HG03442 (cell line): ENCODE measurements at regions not wholly inside any gene's neighbourhood (a gene's known extent, or its start where the extent isn't known, plus 50 kb on each side); places are given as distances from the start of the nearest gene placed in this dataset.

Experiments
- ATAC-seq: cut with Tn5 transposase; IDR thresholded peaks from one replicate; pipeline ENCODE4 v1.9.1; 2021; ENCODE audit warnings: mild to moderate bottlenecking, moderate library complexity; ENCODE audit not compliant: unreplicated experiment

- no peak for ATAC-seq
Measured at GRCh38 chr11:116644201-116644940, 128.4 kb downstream of the BUD13 start.

- ATAC-seq = no peak
Measured at GRCh38 chr11:116643521-116643920, 129.3 kb downstream of the BUD13 start.

GRCh38 chr11:116642902-116643301, 129.9 kb downstream of the BUD13 start:
- ATAC-seq = no peak

- no peak for ATAC-seq
Measured at GRCh38 chr11:116642481-116642880, 130.3 kb downstream of the BUD13 start.

- no peak for ATAC-seq
Measured at GRCh38 chr11:116641561-116642045, 131.2 kb downstream of the BUD13 start.

GRCh38 chr11:116640641-116641402, 132.0 kb downstream of the BUD13 start:
- ATAC-seq = no peak

GRCh38 chr11:116638463-116638862, 134.3 kb downstream of the BUD13 start:
- no peak for ATAC-seq

GRCh38 chr11:116637766-116638165, 135.0 kb downstream of the BUD13 start:
- ATAC-seq = no peak

GRCh38 chr11:116636341-116636929, 136.4 kb downstream of the BUD13 start:
- no peak for ATAC-seq

GRCh38 chr11:116631201-116631600, 141.6 kb downstream of the BUD13 start:
- ATAC-seq = no peak

GRCh38 chr11:116618461-116618860, 154.3 kb downstream of the BUD13 start:
- ATAC-seq = no peak

- ATAC-seq = no peak
Measured at GRCh38 chr11:116615211-116615865, 157.4 kb downstream of the BUD13 start.

- no peak for ATAC-seq
Measured at GRCh38 chr11:116614306-116615210, 158.2 kb downstream of the BUD13 start.

GRCh38 chr11:116613206-116613875, 159.4 kb downstream of the BUD13 start:
- ATAC-seq = no peak

GRCh38 chr11:116611998-116612620, 160.7 kb downstream of the BUD13 start:
- no peak for ATAC-seq

GRCh38 chr11:116610190-116610589, 162.6 kb downstream of the BUD13 start:
- no peak for ATAC-seq

GRCh38 chr11:116607027-116607426, 165.8 kb downstream of the BUD13 start:
- no peak for ATAC-seq

- ATAC-seq = no peak
Measured at GRCh38 chr11:116605543-116606459, 167.0 kb downstream of the BUD13 start.
